GM12878 (cell line): ENCODE measurements at regions not wholly inside any gene's neighbourhood (a gene's known extent, or its start where the extent isn't known, plus 50 kb on each side); places are given as distances from the start of the nearest gene placed in this dataset.

Experiments
- BMI1 ChIP-seq: fragments of 450-650 bp; IDR thresholded peaks from 2 replicates; pipeline ENCODE4 v1.6.1; 2016; ENCODE audit warnings: mild to moderate bottlenecking, moderate library complexity, borderline replicate concordance
- IKZF1 ChIP-seq: fragments of 450-650 bp; conservative IDR thresholded peaks from 2 replicates; pipeline ENCODE4 v1.6.1; 2017; ENCODE audit warnings: antibody characterized with exemption, mild to moderate bottlenecking
- JUND ChIP-seq: IDR thresholded peaks from 2 replicates; pipeline ENCODE4 v1.6.1; 2012; ENCODE audit warnings: low read depth, mild to moderate bottlenecking, low read length, improper control_type of control experiment, moderate library complexity
- POU2F2 ChIP-seq: IDR thresholded peaks from 3 replicates; pipeline ENCODE4 v1.6.1; 2011; ENCODE audit warnings: low read depth, mild to moderate bottlenecking, low read length, borderline replicate concordance
- PRDM15 ChIP-seq: fragments of 450-650 bp; formaldehyde crosslinking; IDR thresholded peaks from 2 replicates; pipeline ENCODE4 v1.4.0; 2020; ENCODE audit warnings: mild to moderate bottlenecking, moderate library complexity
- SMARCA5 ChIP-seq: fragments of 450-650 bp; IDR thresholded peaks from 2 replicates; pipeline ENCODE4 v1.6.1; 2017; ENCODE audit warnings: mild to moderate bottlenecking
- SMC3 ChIP-seq: IDR thresholded peaks from 2 replicates; pipeline ENCODE4 v1.6.1; 2011; ENCODE audit warnings: low read length, improper control_type of control experiment, borderline replicate concordance
- ZBTB4 ChIP-seq: fragments of 450-650 bp; formaldehyde crosslinking; IDR thresholded peaks from 2 replicates; pipeline ENCODE4 v1.4.0; 2022; ENCODE audit warnings: mild to moderate bottlenecking, moderate library complexity
- ZNF207 ChIP-seq: fragments of 450-650 bp; IDR thresholded peaks from 2 replicates; pipeline ENCODE4 v1.6.1; 2014; ENCODE audit warnings: antibody characterized with exemption, mild to moderate bottlenecking, borderline replicate concordance

GRCh38 chr10:83144461-83144860 lies 994.8 kb upstream of the GHITM start (continued):
- TF ChIP-seq ZBTB4 (CRISPR knock-in tag) (no peak), ZNF207 (no peak), PRDM15 (CRISPR knock-in tag) (no peak), JUND (no peak), SMARCA5 (no peak), IKZF1 (no peak), SMC3 (no peak), POU2F2 (no peak), BMI1 (no peak)
- TF ChIP-seq, all 136 proteins: peak for 0
